ENCODE measurements at regions not wholly inside any gene's neighbourhood (a gene's known extent, or its start where the extent isn't known, plus 50 kb on each side); places are given as distances from the start of the nearest gene placed in this dataset.

DNA sequence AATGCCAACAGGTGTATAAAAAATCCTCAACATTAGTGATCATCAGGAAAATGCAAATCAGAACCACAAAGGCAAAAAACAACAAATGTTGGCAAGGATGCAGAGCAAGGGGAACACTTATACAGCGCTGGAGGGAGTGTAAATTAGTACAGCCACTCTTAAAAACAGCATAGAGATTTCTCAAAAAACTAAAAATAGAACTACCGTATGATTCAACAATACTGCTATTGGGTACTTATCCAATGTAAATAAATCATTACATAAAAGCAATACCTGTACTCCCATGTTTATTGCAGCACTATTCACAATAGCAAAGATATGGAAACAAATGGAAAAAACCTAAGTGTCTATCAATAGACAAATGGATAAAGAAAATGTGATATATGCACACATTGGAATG lies 171.3 kb downstream of the SLC7A11 start:
- DNase-seq = no peak
- Mint-ChIP-seq H3K27ac (no peak overlapping the region), H3K4me3 (no peak overlapping the region), H3K27me3 (ENCODE audit: low read depth) (no peaks in the 10 kb centered on the region), H3K36me3 (ENCODE audit: low read depth) (no peaks in the 10 kb centered on the region), H3K9me3 (no peaks in the 10 kb centered on the region), H3K4me1 (ENCODE audit: low read depth) (no peaks in the 10 kb centered on the region)
- CTCF ChIA-PET = no interaction called here
- intact Hi-C loops (cut with micrococcal nuclease) = no loop called here

DNA sequence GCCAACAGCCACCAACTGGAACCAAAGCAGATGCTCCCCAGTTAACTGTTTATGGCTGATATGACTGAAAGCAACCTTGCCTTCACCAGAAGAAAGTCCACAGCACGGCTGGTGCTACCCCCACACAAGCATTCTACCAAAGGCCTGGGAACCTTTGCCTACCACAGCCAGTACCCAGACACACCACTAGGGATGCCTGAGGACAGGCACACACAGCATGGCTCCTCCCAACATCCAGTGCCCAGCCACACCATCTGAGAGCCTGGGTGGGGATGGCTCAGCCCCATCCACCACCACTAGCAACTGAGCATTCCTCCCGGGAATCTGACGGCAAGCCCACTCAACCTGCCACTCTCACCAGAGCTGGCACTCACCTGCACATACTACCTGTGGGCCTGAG lies 178.6 kb downstream of the SLC7A11 start:
- CTCF ChIA-PET = no interaction called here
- intact Hi-C loops (cut with micrococcal nuclease) = no loop called here
- DNase-seq = no peak
- Mint-ChIP-seq H3K36me3 (ENCODE audit: low read depth) (no peaks in the 10 kb centered on the region), H3K27ac (no peak overlapping the region), H3K4me3 (no peak overlapping the region), H3K9me3 (peaks cover 5% of the 10 kb centered on the region), H3K4me1 (ENCODE audit: low read depth) (no peaks in the 10 kb centered on the region), H3K27me3 (ENCODE audit: low read depth) (peaks cover 4% of the 10 kb centered on the region)

DNA sequence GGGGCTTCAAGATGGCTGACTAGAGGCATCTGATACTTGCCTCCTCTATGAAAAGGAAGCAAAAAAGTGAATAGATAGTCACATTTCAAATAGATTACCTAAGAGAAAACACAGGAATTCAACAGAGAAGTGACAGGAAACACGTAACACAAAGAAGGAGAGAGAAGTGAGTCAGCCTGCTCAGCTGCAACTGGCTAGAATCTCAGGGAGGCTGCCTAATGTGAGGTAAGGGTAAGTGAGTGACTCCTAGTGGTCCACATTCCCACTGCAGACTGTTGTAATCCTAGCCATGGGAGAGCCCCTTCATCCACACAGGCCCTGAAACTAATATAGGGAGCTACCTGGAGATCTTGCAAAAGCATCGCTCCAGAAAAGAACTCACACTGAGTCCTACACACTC lies 179.2 kb downstream of the SLC7A11 start:
- intact Hi-C loops (cut with micrococcal nuclease) = no loop called here
- H3K27ac Mint-ChIP-seq = no peak overlapping the region
- CTCF ChIA-PET = no interaction called here

DNA sequence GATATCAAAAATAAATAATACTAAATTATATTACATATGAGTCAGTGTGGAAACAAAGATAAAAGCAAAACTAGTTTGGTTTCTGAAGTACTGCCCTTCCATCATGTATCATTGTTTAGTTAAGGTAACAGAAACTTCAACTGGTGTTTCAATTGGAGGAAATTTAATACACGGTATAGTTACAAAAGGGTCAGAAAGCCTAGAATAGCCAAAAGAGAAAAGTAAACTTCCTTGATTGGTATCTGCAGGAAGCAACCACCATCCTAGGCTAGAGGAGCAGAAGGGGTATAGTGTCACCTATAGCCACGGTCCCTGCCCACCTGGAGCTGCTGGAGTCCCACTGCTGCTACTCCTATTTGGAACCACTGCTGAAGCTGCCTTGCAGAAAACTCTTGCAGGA lies 185.6 kb downstream of the SLC7A11 start:
- no peak overlapping the region for H3K4me3 Mint-ChIP-seq
- no peaks in the 10 kb centered on the region for H3K27me3 Mint-ChIP-seq (ENCODE audit: low read depth)
- no peaks in the 10 kb centered on the region for H3K4me1 Mint-ChIP-seq (ENCODE audit: low read depth)
- intact Hi-C loops (cut with micrococcal nuclease) = no loop called here
- H3K27ac Mint-ChIP-seq = no peak overlapping the region
- DNase-seq = no peak
- H3K36me3 Mint-ChIP-seq (ENCODE audit: low read depth) = no peaks in the 10 kb centered on the region
- no peaks in the 10 kb centered on the region for H3K9me3 Mint-ChIP-seq
- CTCF ChIA-PET = no interaction called here

More for the DNA sequence above, 179.2 kb downstream of the SLC7A11 start:
- Mint-ChIP-seq H3K4me3 (no peak overlapping the region), H3K27me3 (ENCODE audit: low read depth) (peaks cover 4% of the 10 kb centered on the region), H3K4me1 (ENCODE audit: low read depth) (no peaks in the 10 kb centered on the region), H3K9me3 (peaks cover 5% of the 10 kb centered on the region), H3K36me3 (ENCODE audit: low read depth) (no peaks in the 10 kb centered on the region)
- DNase-seq = no peak

DNA sequence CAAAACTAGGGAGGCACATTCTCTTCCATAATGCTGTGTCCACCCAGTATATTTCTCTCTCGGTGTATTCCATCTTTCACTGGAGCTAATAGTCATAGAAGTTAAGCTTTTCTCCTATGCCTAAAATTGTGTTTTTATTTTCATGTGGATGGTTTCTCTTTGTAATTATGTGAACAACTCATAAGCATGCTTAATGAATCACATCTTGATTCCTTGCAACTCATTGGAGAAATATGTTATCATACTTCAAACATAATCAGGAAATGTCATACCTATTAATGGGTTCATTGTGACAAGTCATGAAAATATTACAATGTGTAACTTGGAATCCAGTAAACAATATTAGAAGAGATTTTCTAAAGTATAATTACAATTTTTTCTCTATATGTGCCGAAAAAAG lies 186.3 kb downstream of the SLC7A11 start:
- Mint-ChIP-seq H3K36me3 (ENCODE audit: low read depth) (no peaks in the 10 kb centered on the region), H3K9me3 (no peaks in the 10 kb centered on the region), H3K4me1 (ENCODE audit: low read depth) (no peaks in the 10 kb centered on the region), H3K4me3 (no peak overlapping the region), H3K27me3 (ENCODE audit: low read depth) (no peaks in the 10 kb centered on the region), H3K27ac (no peak overlapping the region)
- intact Hi-C loops (cut with micrococcal nuclease) = no loop called here
- DNase-seq = no peak
- CTCF ChIA-PET = no interaction called here

DNA sequence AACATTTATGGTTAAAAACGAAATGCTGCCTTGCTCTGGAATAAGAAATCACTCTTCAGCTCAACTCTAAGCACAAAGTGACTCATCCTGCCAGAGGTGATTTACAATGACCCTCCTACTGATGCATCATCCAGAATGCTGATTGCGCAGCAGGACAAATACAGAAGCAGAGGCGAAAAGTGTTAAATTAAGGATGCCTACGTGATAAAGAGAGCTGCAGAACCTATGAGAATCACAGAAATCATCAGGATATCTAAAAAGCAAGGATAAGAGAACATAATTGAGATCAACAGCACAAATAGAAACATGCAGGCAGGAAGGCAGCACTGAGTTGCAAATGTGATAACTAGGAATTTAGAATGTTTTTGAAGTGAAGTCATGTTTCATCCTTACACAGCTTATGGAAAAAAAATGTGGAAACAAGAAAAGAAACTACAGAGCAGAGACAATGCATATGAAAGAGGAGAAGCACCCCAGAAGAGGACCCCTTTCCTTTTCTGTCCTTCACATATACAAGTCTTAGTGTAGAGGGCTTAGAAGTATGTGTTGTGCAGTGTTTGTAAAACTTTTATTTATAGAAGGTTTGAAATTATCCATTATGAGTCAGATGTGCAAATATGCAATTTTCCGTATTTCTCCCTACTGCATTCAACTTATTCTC lies 188.4 kb downstream of the SLC7A11 start:
- intact Hi-C loops (cut with micrococcal nuclease) = no loop called here
- Mint-ChIP-seq H3K4me3 (no peak overlapping the region), H3K27ac (no peak overlapping the region), H3K27me3 (ENCODE audit: low read depth) (no peaks in the 10 kb centered on the region), H3K36me3 (ENCODE audit: low read depth) (no peaks in the 10 kb centered on the region), H3K4me1 (ENCODE audit: low read depth) (no peaks in the 10 kb centered on the region), H3K9me3 (no peaks in the 10 kb centered on the region)
- CTCF ChIA-PET = interaction anchor here (0.8 kb wide), 1 partner anchor 15 kb away, joined by 3 read pairs; no protein-coding TSS in a partner anchor
- no peak for DNase-seq

DNA sequence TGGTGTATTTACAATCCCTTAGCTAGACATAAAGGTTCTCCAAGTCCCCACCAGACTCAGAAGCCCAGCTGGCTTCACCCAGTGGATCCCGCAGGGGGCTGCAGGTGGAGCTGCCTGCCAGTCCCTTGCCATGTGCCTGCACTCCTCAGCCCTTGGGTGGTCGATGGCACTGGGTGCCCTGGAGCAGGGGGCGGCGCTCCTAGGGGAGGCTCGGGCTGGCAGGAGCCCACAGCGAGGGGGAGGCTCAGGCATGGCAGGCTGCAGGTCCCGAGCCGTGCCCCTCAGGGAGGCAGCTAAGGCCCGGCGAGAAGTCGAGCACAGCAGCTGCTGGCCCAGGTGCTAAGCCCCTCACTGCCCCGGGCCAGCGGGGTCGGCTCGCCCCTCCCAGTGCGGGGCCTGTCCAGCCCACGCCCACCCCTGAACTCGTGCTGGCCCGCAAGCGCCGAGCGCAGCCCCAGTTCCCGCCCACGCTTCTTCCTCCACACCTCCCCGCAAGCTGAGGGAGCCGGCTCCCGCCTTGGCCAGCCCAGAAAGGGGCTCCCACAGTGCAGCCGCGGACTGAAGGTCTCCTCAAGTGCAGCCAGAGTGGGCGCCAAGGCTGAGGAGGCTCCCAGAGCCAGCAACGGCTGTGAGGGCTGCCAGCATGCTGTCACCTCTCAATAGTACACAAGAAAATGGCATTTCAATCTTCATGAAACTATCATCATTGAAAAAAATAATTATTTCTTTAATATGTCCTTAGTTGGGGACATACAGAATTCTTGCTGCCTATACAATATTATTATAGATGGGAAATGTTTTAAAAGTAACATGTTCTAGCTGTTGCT lies 189.1 kb downstream of the SLC7A11 start:
- no peak overlapping the region for H3K27ac Mint-ChIP-seq
- CTCF ChIA-PET = interaction anchor here (0.8 kb wide), 1 partner anchor 16 kb away, joined by 3 read pairs; no protein-coding TSS in a partner anchor
- H3K36me3 Mint-ChIP-seq (ENCODE audit: low read depth) = no peaks in the 10 kb centered on the region
- intact Hi-C loops (cut with micrococcal nuclease) = no loop called here
- H3K4me1 Mint-ChIP-seq (ENCODE audit: low read depth) = no peaks in the 10 kb centered on the region
- no peaks in the 10 kb centered on the region for H3K27me3 Mint-ChIP-seq (ENCODE audit: low read depth)
- no peaks in the 10 kb centered on the region for H3K9me3 Mint-ChIP-seq
- no peak overlapping the region for H3K4me3 Mint-ChIP-seq
- DNase-seq = no peak

DNA sequence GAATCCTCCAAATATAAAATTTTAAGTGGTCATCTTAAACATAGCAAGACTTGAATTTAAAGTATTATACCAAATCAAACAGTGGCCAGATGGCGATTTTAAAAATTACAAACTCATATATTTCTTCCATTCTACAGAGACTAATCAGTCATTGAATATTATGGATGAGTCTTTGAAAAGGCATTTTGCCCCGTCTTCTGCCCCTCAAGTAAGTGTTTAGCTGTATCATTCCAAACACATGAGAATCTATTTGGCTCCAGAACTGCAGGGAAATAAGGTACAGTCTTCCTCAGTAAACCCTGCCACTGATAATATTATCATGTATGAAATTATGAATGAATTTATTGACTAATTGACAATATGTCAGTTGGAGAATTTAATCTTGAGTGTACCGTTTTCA lies 191.0 kb downstream of the SLC7A11 start:
- Mint-ChIP-seq H3K9me3 (no peaks in the 10 kb centered on the region), H3K27me3 (ENCODE audit: low read depth) (no peaks in the 10 kb centered on the region), H3K4me3 (no peak overlapping the region), H3K36me3 (ENCODE audit: low read depth) (no peaks in the 10 kb centered on the region), H3K27ac (no peak overlapping the region), H3K4me1 (ENCODE audit: low read depth) (no peaks in the 10 kb centered on the region)
- CTCF ChIA-PET = interaction anchor here (0.7 to 1.3 kb wide), 2 partner anchors 11 to 18 kb away, joined by 3 to 5 read pairs; no protein-coding TSS in a partner anchor
- intact Hi-C loops (cut with micrococcal nuclease) = no loop called here
- DNase-seq = no peak

DNA sequence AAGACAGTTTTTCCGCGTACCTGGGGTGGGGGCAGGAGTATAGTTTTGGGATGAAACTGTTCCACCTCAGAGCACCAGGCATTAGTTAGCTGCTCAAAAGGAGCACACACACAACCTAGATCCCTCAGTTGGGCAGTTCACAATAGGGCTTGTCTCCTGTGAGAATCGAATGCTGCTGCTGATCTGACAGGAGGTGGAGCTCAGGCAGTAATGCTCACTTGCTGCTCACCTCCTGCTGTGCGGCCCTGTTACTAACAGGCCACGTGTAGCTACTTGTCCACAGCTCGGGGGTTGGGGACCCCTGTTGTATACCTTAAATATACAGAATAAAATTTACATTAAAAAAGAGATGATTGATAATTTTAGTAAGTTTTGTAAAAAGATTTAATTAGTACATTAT lies 191.5 kb downstream of the SLC7A11 start:
- CTCF ChIA-PET = interaction anchor here (0.7 kb wide), 1 partner anchor 19 kb away, joined by 3 read pairs; no protein-coding TSS in a partner anchor
- Mint-ChIP-seq H3K4me3 (no peak overlapping the region), H3K9me3 (no peaks in the 10 kb centered on the region), H3K36me3 (ENCODE audit: low read depth) (no peaks in the 10 kb centered on the region), H3K27me3 (ENCODE audit: low read depth) (no peaks in the 10 kb centered on the region), H3K27ac (no peak overlapping the region), H3K4me1 (ENCODE audit: low read depth) (no peaks in the 10 kb centered on the region)
- intact Hi-C loops (cut with micrococcal nuclease) = no loop called here
- no peak for DNase-seq

DNA sequence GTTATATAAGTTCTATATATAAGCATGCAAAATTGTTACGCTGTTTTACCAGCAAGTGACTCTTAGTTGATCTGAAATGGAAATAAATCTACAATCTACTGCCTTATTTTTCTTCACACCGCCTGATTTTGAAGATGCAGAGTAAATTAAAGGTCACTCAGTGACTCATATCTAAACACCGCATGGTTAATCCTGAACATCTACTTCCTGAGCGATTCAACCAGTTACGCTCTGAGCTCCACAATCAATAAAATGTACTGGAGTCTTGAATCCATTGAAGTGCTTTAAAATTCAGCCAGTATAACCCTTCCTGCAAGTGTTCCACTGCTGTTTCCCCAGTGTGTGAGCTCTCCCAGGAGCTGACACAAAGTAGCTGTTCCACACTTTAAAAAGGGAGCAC lies 192.8 kb downstream of the SLC7A11 start:
- no peak overlapping the region for H3K27ac Mint-ChIP-seq
- no peak overlapping the region for H3K4me3 Mint-ChIP-seq
- H3K9me3 Mint-ChIP-seq = no peaks in the 10 kb centered on the region
- intact Hi-C loops (cut with micrococcal nuclease) = no loop called here
- DNase-seq = no peak
- no peaks in the 10 kb centered on the region for H3K27me3 Mint-ChIP-seq (ENCODE audit: low read depth)
- CTCF ChIA-PET = no interaction called here
- no peaks in the 10 kb centered on the region for H3K4me1 Mint-ChIP-seq (ENCODE audit: low read depth)
- H3K36me3 Mint-ChIP-seq (ENCODE audit: low read depth) = no peaks in the 10 kb centered on the region

DNA sequence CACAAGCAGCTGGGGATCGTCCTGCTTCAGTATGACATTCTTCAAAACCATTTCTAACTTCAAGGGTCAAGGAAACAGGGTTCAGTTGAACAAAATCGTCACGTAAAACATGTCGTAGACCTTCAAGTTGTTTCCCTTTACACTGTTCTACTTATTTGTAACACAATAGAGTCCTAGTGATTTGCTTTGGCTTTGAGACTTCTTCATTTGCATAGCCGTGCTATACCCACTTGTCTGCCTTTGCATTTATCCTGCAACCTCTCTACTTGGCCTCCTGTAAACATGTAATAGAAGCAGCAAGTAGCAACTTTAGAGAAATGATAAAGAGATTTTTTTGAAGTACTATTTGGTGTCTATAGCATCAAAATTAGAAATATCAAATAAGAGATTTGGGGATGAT lies 194.9 kb downstream of the SLC7A11 start:
- Mint-ChIP-seq H3K27me3 (ENCODE audit: low read depth) (no peaks in the 10 kb centered on the region), H3K27ac (no peak overlapping the region), H3K4me3 (no peak overlapping the region), H3K36me3 (ENCODE audit: low read depth) (no peaks in the 10 kb centered on the region), H3K9me3 (no peaks in the 10 kb centered on the region), H3K4me1 (ENCODE audit: low read depth) (no peaks in the 10 kb centered on the region)
- intact Hi-C loops (cut with micrococcal nuclease) = no loop called here
- no peak for DNase-seq
- CTCF ChIA-PET = no interaction called here

DNA sequence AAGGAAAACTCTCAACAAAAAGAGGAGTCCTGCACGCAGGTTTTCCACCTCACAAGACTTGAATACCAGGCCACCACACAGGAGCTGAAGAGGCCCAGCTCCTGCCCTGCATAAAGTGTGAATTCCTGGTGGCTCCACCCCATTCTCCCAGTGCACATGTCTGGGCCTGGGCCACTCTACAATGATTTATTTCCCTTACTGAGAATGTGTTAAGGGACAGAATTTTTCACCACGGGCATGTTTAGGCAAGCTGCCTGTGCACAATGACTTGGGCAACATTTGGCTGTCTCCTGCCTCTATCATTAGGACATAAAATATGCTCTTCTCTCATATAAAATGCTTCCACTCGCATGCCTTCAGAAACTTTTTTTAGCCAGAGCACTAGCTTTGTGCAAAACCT lies 197.1 kb downstream of the SLC7A11 start:
- Mint-ChIP-seq H3K27ac (no peak overlapping the region), H3K27me3 (ENCODE audit: low read depth) (no peaks in the 10 kb centered on the region), H3K4me3 (no peak overlapping the region), H3K4me1 (ENCODE audit: low read depth) (no peaks in the 10 kb centered on the region), H3K9me3 (no peaks in the 10 kb centered on the region), H3K36me3 (ENCODE audit: low read depth) (no peaks in the 10 kb centered on the region)
- CTCF ChIA-PET = no interaction called here
- no peak for DNase-seq
- intact Hi-C loops (cut with micrococcal nuclease) = no loop called here

DNA sequence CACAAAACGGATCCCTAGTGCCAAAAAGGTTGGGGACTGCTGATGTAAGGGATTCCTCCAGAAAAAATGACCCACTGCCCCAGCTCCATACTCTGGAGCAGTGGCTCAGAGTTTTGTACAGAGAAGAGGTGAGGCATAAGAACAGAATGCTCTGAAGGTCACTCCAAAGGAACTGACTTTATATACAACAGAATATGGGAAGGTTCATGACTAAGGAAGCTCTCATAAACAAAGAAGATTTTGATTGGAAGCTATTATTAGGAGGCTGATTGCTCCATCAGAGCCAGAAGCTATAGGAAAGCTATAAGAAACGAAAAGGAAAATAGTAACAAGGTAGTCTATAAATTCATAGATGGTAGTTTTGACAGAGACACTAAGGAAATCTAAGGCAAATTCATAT lies 203.1 kb downstream of the SLC7A11 start:
- DNase-seq = no peak
- no peaks in the 10 kb centered on the region for H3K9me3 Mint-ChIP-seq
- intact Hi-C loops (cut with micrococcal nuclease) = no loop called here
- no peaks in the 10 kb centered on the region for H3K4me1 Mint-ChIP-seq (ENCODE audit: low read depth)
- no peaks in the 10 kb centered on the region for H3K36me3 Mint-ChIP-seq (ENCODE audit: low read depth)
- CTCF ChIA-PET = no interaction called here
- no peak overlapping the region for H3K4me3 Mint-ChIP-seq
- H3K27ac Mint-ChIP-seq = no peak overlapping the region
- no peaks in the 10 kb centered on the region for H3K27me3 Mint-ChIP-seq (ENCODE audit: low read depth)

All from activated naive CD4-positive, alpha-beta T cell treated with anti-CD3 and anti-CD28 coated beads for 36 hours (primary cell).